Loucy (cell line): ENCODE measurements at regions not wholly inside any gene's neighbourhood (a gene's known extent, or its start where the extent isn't known, plus 50 kb on each side); places are given as distances from the start of the nearest gene placed in this dataset.

Experiments used
- H2AFZ ChIP-seq: fragments of 200-600 bp; sonication (generic); 2 replicates; pipeline ENCODE4 v1.6.0; 2016; ENCODE audit warnings: antibody characterized with exemption, mild to moderate bottlenecking, low read length, moderate library complexity
- H3F3A ChIP-seq: fragments of 200-600 bp; 2 replicates; pipeline ENCODE4 v1.6.0; 2016; ENCODE audit warnings: antibody characterized with exemption, low read depth, mild to moderate bottlenecking
- H3K27me3 ChIP-seq: fragments of 200-600 bp; sonication (generic); 2 replicates; pipeline ENCODE4 v1.6.1; 2014; ENCODE audit warnings: low read length, mild to moderate bottlenecking; ENCODE audit not compliant: insufficient read depth, poor library complexity, severe bottlenecking
- H3K36me3 ChIP-seq: fragments of 200-600 bp; sonication (generic); 2 replicates; pipeline ENCODE4 v1.6.1; 2016; ENCODE audit warnings: low read length; ENCODE audit not compliant: insufficient read depth
- H3K4me1 ChIP-seq: fragments of 200-600 bp; sonication (generic); 2 replicates; pipeline ENCODE4 v1.5.1; 2014; ENCODE audit warnings: low read length, mild to moderate bottlenecking; ENCODE audit not compliant: insufficient read depth, poor library complexity, severe bottlenecking
- H3K4me2 ChIP-seq: fragments of 200-600 bp; sonication (generic); 2 replicates; pipeline ENCODE4 v1.6.0; 2014; ENCODE audit warnings: antibody characterized with exemption, low read length, low read depth, mild to moderate bottlenecking; ENCODE audit not compliant: poor library complexity, severe bottlenecking
- H3K4me3 ChIP-seq: fragments of 200-600 bp; sonication (generic); 2 replicates; pipeline ENCODE4 v1.5.1; 2014; ENCODE audit warnings: low read length, mild to moderate bottlenecking, mixed read lengths; ENCODE audit not compliant: poor library complexity, severe bottlenecking
- H3K79me2 ChIP-seq: fragments of 200-600 bp; sonication (generic); 2 replicates; pipeline ENCODE4 v1.6.1; 2014; ENCODE audit warnings: low read length; ENCODE audit not compliant: insufficient read depth
- H3K9ac ChIP-seq: fragments of 200-600 bp; sonication (generic); 2 replicates; pipeline ENCODE4 v1.6.0; 2014; ENCODE audit warnings: mild to moderate bottlenecking, low read depth, low read length, moderate library complexity; ENCODE audit not compliant: poor library complexity, severe bottlenecking
- H3K9me2 ChIP-seq: fragments of 200-600 bp; sonication (generic); replicated peaks from 2 replicates; pipeline ENCODE4 v1.6.1; 2016; ENCODE audit warnings: low read depth, low read length, mixed read lengths
- H3K9me3 ChIP-seq: fragments of 200-600 bp; sonication (generic); 2 replicates; pipeline ENCODE4 v1.6.1; 2014; ENCODE audit warnings: mild to moderate bottlenecking, antibody characterized with exemption, low read length, low read depth; ENCODE audit not compliant: insufficient read depth
- H4K20me1 ChIP-seq: fragments of 200-600 bp; sonication (generic); 2 replicates; pipeline ENCODE4 v1.6.0; 2014; ENCODE audit warnings: antibody characterized with exemption, low read length, mild to moderate bottlenecking; ENCODE audit not compliant: insufficient read depth, poor library complexity, severe bottlenecking
- CTCF ChIP-seq: fragments of 200-600 bp; sonication (generic); conservative IDR thresholded peaks from 2 replicates; pipeline ENCODE4 v1.5.1; 2014; ENCODE audit warnings: mild to moderate bottlenecking, antibody characterized with exemption, low read length
- EZH2phosphoT487 ChIP-seq: fragments of 200-600 bp; IDR thresholded peaks from 2 replicates; pipeline ENCODE4 v1.6.1; 2018; ENCODE audit warnings: antibody characterized with exemption, mild to moderate bottlenecking, moderate library complexity, borderline replicate concordance

DNA sequence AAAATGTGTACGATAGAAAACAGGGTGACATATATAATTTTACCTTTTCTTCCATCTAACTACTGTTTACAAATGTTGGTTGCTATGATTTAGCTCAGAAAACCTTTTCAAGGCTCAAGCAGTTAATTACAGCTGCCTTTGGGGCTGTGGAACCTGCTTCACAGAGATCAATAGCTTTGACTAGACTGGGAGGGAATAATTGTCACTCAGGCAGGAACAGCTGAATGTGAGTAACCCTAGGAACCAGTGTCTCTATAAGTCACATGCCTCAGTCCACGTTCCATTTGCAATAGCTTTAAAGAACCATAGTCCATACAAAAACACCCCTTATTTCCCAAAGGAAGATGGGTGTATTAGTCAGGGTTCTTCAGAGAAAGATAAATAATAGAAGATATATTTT, 306.8 kb upstream of the ERCC4 start:
- H3F3A ChIP-seq = no peaks in the 10 kb centered on the region
- no peaks in the 10 kb centered on the region for H3K36me3 ChIP-seq
- H3K9me2 ChIP-seq = no peaks in the 10 kb centered on the region
- no peaks in the 10 kb centered on the region for H3K9me3 ChIP-seq
- no peaks in the 10 kb centered on the region for H4K20me1 ChIP-seq
- no peaks in the 10 kb centered on the region for H3K4me1 ChIP-seq
- no peak overlapping the region for H3K4me2 ChIP-seq
- no peaks in the 10 kb centered on the region for H3K27me3 ChIP-seq
- no peak overlapping the region for H3K4me3 ChIP-seq
- no peak overlapping the region for H2AFZ ChIP-seq
- no peak for TF ChIP-seq EZH2phosphoT487
- TF ChIP-seq CTCF = no peak
- no peaks in the 10 kb centered on the region for H3K79me2 ChIP-seq
- no peak overlapping the region for H3K9ac ChIP-seq

- TF ChIP-seq CTCF (no peak), EZH2phosphoT487 (no peak)
- H3K36me3 ChIP-seq = no peaks in the 10 kb centered on the region
- no peaks in the 10 kb centered on the region for H3K9me2 ChIP-seq
- no peak overlapping the region for H3K4me3 ChIP-seq
- no peak overlapping the region for H3K4me2 ChIP-seq
- H3K27me3 ChIP-seq = no peaks in the 10 kb centered on the region
- H3K4me1 ChIP-seq = no peaks in the 10 kb centered on the region
- no peaks in the 10 kb centered on the region for H3K79me2 ChIP-seq
- no peak overlapping the region for H3K9ac ChIP-seq
- H4K20me1 ChIP-seq = no peaks in the 10 kb centered on the region
- H3K9me3 ChIP-seq = no peaks in the 10 kb centered on the region
- no peaks in the 10 kb centered on the region for H3F3A ChIP-seq
- H2AFZ ChIP-seq = no peak overlapping the region
These were observed 298.3 kb upstream of the ERCC4 start for GRCh38 chr16:13621639-13622038.

GRCh38 chr16:13628156-13628555, 291.8 kb upstream of the ERCC4 start:
- TF ChIP-seq CTCF (no peak), EZH2phosphoT487 (no peak)
- H3K27me3 ChIP-seq = no peaks in the 10 kb centered on the region
- no peaks in the 10 kb centered on the region for H3F3A ChIP-seq

More at GRCh38 chr16:13628156-13628555, 291.8 kb upstream of the ERCC4 start:
- Histone ChIP-seq H2AFZ (no peak overlapping the region), H3K79me2 (no peaks in the 10 kb centered on the region), H3K9me2 (no peaks in the 10 kb centered on the region), H3K4me1 (no peaks in the 10 kb centered on the region), H3K9ac (no peak overlapping the region), H4K20me1 (no peaks in the 10 kb centered on the region), H3K36me3 (no peaks in the 10 kb centered on the region), H3K4me3 (no peak overlapping the region), H3K9me3 (no peaks in the 10 kb centered on the region), H3K4me2 (no peak overlapping the region)
